ENCODE measurements at regions not wholly inside any gene's neighbourhood (a gene's known extent, or its start where the extent isn't known, plus 50 kb on each side); places are given as distances from the start of the nearest gene placed in this dataset.
"Not testable (repeated sequence)": the region's sequence is repeated elsewhere in the genome, so short reads cannot be mapped to it uniquely, and the experiment has no call there.

DNA sequence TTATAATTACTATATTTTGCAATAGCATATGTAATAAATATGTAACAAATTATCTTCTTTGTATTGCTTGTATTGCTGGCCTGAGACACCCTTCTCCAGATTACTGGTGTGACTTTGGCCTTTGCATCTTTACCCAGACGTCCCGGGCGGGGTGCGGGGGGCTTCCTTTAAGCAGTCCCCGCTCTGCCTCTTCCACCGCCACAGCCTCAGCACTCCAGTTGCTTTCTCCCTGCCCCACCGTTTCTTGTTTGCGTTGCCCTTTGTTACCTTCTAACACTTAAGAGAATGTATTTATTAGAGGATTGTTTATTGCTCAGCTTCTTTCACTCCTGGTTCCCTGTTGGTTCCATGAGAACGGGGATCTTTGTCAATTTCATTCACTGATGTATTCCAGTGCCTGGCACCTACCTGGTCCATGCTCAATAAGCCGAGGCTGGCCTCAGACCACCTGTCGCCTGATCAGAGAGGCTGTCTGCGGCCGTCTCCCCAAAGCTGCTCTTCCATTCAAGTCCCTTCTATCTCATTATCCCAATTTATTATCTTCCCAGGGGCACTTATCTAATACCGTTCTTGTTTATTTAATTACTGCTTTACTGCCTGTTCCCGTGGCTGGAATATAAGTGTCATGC, 100.5 kb upstream of the RFLNA start:
- DNase-seq: no peak

DNA sequence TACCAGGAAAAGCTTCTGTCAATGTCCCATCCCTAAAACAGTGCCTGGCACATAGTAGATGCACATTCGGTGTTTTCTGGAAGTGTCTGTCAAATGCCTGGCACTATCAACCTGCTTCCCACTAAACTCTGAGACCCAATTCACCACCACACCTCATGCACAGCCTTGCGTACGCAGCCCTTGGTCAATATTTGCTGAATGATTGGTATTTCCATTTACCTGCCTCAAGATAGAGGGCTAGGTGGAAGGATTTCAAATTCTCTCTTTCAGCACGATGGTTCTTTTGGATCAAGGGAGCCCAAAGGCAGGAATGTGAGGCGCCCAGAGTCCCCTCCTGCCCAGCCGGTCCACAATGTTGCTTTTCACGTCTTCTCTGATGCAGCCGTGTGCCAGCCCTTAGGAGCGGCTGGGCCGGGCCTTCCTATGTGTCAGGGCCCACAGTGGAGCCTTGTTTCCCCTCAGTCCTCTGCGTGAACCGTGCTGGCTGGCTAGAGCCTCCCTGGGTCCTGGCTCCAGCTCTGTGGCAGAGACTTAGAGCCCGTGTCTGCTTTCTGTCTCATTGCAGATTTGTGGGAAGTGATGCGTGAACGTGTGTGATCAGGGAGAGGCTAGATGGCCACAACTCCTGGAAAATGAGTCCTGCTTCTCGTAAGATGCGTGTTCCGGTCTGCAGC, 99.9 kb upstream of the RFLNA start:
- no peak for DNase-seq

DNA sequence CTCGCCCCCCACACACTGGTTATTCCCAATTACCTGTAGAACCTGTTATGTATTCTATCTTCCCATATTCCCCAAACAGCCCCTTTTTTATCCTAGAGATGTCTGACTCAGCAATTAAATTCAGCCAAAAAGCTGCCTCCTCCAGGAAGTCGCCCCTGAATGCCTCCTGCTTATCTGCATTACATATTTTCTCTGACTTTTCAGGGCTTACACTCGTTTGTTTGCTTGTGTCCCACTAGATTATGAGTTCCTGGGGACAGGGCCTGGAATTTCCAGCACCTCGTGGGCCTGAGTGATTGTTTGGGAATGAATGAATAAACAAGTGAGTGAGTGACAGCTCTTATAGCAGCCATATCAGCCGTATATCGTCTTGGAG, 99.3 kb upstream of the RFLNA start:
- DNase-seq: no peak

DNA sequence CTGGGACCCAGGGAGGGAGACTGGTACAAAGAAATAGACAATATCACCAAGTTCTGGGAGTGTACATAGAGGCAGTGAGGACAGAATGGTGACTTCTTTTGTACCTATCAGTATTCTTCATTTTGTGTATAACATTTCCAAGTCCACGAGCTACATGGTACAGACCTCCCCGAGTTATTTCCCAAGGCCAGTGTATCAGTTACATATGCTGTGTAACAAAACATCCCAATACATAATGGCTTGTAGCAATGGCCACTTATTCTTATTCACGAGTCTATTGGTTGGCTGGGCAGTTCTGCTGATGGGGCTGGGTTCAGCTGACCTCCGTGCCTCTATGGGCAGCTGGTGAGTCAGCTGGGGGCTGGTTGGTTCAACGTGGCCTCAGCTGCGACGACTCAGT, 98.7 kb upstream of the RFLNA start:
- DNase-seq: no peak

DNA sequence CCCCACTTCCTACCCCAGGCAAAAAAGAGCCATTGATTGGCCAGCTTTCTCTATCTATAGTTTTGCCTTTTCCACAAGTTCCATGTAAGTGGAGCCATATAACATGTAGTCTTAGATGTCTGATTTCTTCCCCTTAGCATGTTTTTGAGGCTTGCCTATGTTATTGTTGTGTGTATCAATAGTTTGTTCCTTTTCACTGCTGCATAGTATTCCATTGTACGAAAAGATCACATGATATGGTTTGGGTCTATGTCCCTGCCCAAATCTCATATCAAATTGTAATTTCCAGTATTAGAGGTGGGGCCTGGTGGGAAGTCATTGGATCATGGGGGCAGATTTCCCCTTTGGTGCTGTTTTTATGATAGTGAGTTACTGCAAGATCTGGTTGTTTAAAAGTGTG, 93.6 kb upstream of the RFLNA start:
- no peak for DNase-seq

DNA sequence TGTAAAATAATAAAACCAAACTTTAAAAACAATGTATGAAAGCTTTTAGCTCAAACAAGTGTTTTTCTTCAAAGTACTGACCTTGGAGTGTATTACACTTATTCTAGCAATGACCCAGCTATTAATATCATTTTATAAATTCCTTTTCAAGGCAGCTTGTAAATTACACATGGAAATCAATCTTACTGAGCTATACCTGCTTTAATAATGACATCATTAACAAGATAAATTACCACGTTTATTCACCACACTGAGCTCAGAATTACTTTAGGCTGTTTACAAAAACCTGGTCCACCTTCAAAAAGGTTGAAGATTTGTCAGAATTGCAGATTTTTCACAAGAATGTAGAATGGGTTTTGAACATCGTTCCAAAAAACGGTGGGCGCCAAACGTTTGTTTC, 91.7 kb upstream of the RFLNA start:
- no peak for DNase-seq

DNA sequence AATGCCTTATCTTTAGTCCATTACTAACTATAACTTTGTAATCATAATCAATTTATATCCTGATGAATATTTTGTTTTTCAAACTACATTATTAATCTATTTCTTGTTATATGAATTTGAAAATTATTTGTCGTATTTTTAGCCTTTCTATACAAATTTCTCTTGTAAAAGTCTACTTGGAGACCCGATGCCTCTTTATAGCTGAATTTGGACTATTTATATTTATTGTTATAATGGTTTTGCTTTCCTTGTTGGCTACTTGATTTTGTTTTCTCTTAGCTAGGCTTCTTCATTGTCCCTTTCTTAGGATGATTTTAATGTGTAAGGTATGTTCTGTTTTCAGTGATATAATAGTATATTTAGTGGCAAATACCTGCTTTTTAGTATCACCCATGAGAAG, 89.5 kb upstream of the RFLNA start:
- DNase-seq: no peak

DNA sequence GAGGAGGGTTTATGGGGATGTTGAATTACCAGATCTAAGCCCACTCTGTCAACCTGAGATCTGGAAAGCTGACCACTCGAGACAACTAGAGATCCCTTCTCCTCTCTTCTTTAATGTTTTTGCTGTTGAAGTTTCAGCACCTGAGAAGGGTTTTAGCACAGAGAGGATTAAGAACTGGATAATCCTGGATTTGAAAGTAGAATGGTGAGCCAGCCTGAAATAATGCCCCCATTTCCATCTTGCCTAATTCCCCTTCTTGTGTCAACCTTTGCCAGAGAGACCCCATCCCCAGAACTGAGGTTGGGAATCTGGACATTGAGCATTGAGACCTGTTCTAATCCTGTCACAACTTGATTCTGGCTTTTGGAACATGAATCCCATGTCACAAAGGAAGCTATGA, 87.8 kb upstream of the RFLNA start:
- DNase-seq: no peak

DNA sequence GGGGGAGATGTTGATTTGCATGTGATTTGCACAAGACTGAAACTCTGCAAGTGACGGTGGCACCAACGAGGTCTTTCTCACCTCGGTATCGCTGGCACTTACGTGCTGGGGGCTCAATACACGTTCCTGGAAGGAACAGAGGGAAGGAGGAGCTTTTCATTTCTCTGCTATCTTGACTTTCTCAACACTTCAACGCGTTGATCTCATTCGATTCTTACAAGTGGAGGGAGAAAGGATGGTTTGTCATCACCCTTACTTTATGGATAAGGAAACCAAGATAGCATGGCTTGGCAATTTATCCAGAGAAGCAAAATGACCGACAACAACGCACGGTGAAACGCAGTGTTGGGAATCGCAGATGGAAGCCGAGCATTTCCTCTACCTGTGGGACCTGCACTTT, 87.3 kb upstream of the RFLNA start:
- no peak for DNase-seq

DNA sequence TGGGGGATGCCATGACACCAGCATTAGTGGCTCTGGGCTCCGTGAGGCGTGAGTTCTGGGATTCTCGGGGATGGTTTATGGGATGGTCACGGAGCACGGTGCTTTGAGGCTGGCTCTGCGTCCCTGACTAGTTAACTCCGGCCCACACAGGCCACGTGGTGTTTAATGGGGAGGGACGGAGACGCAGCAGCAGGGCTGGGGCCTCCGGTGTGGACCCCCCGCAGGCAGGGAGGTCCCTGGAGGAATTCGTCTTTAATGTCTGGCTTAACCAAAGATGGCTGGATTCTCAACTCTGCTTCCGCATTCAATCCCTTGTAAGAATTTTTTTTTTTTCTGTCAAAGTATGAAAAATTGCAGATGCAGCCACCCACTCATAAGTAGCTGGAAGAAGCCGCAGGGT, 86.4 kb upstream of the RFLNA start:
- DNase-seq: no peak

DNA sequence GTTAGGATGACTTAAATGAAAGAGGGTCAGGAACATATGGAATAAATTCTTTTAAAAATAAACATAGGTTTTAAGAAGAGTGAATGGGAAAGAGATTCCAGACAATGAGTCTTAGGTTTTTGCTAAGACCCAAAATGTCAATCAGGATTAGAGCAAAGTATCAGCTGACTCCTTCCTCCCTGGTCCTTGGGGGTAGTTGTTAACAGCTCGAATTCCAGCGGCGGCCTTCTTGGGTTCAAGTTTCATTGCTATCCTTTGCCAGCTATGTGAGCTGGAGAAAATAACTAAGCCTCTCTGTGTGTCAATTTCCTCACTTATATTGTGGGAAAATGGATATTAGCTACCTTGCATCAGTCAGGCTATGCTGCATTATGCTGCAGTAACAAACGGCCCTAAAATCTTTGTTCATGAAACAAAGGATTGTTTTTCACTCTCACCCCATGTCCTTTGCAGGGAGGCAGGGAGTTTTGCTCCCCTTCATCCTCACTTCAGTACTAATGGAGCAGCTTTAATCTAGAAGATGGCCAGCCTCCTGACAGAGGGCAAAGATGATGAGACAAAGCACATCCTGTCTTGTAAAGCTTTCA, 83.8 kb upstream of the RFLNA start:
- DNase-seq: no peak

DNA sequence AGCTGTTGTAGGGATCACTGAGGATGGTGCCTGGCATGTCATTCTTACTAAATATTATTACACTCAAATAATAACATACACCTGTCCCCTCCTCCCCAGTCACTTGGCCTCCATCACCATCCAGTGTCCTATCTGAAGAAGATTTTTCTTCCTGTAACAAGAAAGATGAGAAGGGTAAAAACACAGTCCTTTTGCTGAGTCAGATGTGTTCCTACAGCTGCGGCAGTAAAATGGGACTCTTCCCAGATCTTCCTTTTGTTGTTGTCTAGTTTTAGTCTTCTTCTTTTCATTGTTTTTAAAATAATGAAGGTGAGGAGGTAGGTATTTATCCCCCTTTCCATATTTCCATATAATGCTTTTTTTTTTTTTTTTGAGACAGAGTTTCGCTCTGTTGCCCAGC, 83.1 kb upstream of the RFLNA start:
- no peak for DNase-seq

DNA sequence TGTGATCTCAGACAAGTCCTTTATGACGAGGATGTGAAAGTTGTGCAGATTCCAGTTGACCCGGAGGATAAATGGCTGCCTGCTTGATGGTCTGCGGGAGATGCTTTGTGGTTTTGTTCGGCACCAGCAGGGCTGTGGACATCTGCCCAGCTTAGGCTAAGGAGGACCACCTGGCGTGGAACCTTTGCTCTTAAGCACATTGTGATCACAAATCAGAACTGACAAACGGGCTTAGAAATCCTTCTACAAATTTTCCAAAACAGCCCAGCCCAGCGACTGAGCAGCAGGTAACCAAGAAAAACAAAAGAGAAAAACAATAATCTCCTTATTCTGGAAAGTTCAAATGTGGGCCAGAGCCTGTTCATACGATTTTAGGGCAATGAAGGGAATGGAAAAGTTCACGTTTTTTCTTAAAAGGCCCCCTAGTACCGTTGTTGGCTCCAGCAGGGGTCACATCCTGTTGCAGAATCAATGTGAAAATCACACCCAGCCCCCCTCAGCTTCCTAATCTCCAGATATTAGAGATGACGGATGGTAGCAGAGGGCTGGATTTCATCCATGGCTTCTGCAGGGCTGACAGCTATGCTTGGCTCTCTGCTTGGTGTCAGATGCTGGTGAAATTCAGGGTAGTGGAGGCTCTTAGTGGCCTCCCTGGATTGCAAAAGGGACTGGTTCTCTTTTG, 81.1 kb upstream of the RFLNA start:
- no peak for DNase-seq

DNA sequence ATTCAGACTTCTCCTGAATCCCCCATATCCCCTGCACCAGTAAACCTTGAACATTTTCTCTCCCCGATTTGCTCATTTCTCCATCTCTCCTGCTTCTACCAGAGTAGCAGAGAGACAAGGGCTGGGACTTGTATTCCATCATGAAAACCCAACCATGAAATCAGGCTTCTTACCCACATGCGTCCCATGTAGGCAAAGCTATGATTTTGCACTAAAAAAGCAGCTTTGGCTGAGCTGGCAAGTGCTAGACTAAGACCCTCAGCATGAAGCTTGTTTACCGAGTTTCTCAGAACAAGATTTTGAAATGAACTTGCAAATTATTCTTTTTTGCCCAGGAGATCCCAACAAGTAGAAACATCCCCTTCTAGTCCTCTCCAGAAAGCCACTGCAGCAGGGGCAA, 80.3 kb upstream of the RFLNA start:
- DNase-seq: no peak

DNA sequence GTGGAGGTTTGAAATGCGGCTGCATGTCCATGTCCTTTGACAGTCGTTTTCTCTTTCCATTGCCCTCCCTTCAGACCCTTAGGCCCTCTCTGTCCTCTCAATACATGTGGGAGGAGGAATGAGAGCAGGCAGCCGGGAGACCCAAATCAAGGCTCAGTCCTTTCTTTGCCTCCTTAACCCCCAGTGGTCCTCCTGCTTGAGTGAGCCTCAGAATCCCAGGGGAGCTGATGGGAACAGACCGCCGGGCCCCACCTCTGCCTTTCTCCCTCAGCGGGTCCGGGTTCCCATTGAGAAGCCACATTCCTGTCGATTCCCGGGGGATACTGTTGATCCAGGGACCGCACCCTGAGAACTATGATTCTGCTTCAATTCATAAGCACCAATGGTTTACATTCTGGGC, 77.9 kb upstream of the RFLNA start:
- DNase-seq: no peak

DNA sequence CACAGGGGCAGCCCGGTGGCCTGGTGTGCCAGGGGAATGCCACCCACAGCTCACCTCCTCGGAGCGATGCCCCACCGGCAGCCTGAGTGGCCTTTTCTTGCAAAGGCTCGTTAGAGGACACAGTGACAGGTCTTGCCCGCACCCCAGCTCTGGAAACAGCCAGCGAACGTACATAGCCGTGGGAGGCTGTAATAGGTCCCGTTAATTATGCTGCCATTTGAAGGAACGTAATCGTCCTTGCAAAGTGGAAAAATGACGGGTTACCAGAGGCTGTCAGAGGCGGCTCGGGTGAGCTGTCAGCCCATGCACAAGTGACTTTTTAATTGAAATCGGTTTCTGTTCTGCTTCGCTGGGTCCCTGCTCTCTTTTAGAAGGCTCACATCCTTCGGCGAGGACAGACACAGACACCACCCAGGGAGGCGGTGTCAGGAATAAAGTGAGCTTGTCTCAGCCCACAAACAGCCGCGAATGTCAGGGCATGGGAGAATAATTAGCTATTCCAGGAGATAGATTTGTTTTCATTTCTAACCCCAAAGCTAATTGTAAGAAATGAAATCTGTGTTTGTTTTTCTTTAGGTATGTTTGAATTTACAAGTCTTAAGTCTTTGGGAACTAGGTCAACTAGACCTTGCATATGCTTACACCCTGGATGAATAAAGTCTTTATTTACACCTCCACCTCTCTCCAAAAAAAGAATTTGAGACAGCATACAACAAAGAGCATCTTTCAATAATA, 77.2 kb upstream of the RFLNA start:
- no peak for DNase-seq

DNA sequence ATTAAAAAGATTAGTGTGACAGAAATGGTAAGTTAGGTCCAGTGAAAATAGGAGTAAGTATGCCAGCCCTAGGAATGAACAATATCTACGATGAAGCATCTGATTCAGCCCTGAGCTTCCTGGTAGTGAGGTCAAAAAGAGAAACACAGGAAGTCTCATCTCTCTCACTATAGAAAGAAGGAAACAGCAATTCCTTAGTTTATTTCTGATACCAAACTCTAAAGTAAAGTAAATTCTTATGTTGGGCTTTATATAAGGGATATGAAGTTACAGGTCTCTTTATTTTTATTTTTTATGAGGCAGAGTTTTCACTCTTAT, 76.7 kb upstream of the RFLNA start:
- DNase-seq: no peak

DNA sequence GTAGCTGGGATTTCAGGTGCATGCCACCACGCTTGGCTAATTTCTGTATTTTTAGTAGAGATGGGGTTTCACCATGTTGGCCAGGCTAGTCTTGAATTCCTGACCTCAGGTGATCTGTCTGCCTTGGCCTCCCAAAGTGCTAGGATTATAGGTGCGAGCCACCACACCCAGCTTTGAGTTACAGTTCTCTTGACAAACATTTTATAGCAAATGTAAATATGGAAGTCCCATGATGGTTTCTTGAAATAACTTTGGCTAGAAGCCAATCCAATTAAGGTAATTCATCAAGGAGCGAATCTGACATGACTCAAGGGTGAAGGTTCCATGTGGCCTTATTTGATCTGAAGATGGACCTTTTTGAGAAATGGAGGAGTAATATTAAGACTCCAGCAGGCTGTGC, 76.2 kb upstream of the RFLNA start:
- not testable (repeated sequence) for DNase-seq

DNA sequence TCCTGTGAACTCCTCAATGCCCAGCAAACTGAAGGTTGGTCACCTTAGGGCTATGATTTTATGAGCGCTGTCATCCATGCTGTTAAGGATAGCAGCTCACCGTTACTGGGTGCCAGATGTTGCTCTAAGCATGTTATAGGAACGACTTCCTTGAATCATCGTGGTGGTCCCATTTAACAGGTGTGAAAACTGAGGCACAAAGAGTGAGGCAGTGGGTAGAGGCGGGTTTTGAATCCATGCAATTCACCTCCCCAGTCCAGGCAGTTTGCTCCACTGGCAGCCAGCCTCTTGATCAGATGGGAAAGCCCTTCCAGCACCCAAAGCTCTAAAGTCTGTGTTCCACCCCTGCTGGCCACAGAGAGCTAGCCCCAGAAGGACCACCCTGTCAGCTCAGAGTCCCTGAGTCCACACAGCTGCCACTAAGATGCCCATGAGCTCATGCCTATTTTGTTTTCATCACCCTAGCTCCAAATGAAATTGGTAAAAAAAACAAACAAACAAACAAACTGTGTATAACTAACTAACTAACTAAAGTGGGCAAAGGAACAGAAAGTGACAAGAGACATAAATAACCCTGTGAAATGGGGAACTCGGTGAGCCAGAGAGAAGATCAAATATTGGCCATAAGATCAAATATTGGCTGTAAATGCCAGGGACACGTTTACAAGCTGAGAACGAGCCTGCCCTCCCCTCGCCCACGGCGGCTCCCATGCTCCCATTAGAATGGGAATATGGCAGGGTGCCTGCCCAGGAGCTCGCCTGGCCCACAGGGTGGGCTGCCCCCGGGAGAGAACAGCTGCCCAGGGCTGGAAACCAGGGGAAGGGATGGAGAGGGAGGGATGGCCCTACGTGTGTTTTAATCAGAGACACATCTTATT, 72.3 kb upstream of the RFLNA start:
- DNase-seq: no peak

DNA sequence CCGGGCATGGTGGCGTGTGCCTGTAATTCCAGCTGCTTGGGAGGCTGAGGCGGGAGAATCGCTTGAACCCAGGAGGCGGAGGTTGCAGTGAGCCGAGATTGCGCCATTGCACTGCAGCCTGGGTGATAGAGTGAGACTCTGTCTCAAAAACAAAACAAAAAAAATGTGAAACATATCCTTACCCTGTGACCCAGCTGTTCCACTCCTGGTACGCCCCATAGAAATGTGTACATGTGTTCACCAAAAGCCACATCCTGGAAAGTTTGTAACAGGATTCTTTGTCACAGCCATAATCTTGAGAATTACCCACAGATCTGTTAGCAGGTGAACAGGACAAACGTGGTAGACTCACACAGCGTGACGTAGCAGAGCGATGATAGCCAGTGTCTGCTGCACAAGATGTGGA, 71.2 kb upstream of the RFLNA start:
- not testable (repeated sequence) for DNase-seq

DNA sequence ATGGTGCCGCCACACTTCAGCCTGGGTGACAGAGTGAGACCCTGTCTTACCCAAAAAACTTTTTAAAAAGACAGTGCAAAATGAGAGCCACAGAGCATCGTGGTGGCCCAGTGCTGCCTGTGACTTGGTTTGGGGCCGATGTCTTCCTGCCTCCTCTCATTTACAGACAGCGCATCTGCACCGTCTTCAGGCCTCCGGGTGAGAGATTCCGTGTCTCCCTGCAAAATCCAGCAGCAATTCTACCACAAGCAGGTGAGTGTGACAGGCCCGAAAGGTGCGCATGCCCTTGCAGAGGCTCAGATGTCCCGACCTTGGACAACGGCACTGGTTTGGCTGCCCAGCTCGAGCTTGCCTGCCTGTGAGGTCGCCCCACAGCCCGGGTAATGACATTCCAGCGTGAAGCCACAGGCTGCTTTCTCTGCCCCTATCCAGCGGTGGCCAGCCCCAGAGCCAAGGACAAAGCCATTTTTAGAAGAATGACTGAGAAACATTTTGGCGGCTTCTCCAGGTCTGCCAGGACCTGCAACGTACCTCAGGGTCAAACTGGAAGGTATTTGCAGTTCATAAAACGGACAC, 70.3 kb upstream of the RFLNA start:
- no peak for DNase-seq

DNA sequence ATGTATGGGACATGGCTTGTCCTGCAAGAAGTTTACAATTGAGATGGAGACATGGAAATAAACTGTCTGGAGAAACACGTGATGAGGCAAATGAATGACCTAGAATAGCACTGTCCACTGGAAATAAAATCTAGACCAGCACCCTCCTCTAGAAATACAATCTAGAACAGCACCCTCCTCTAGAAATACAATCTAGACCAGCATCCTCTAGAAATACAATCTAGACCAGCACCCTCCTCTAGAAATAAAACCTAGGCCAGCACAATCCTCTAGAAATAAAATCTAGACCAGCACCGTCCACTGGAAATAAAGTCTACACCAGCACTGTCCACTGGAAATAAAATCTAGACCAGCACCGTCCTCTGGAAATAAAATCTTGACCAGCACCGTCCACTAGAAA, 69.2 kb upstream of the RFLNA start:
- no peak for DNase-seq

Measured in CD4-positive, alpha-beta T cell treated with Interferon alpha-2 for 1 hour (primary cell).